ENCODE measurements at regions not wholly inside any gene's neighbourhood (a gene's known extent, or its start where the extent isn't known, plus 50 kb on each side); places are given as distances from the start of the nearest gene placed in this dataset.

- no peak for TF ChIP-seq POLR2AphosphoS5 (IDR thresholded peaks at IDR 0.05)
- TF ChIP-seq CTCF (IDR thresholded peaks at IDR 0.05) = no peak
- TF ChIP-seq EP300 (IDR thresholded peaks at IDR 0.05) = no peak
- no peak for TF ChIP-seq POLR2A (IDR thresholded peaks at IDR 0.05; ENCODE audit: low read depth)
These were observed 154.0 kb downstream of the NDUFA12 start for GRCh38 chr12:94849411-94849976.

Data from esophagus muscularis mucosa (tissue), 4 donors.